Endothelial cell of umbilical vein (primary cell): ENCODE measurements at regions not wholly inside any gene's neighbourhood (a gene's known extent, or its start where the extent isn't known, plus 50 kb on each side); places are given as distances from the start of the nearest gene placed in this dataset.

Source experiments
- BruUV-seq: library from RNA; stranded (reverse); fragments of 400-500 nt; replicated peaks from 2 replicates; lab custom pipeline; 2021; lab: Mats Ljungman, UMichigan
- CTCF ChIA-PET: fragments of 300-600, 350-600 bp; sonication (Branson Sonifier 250); formaldehyde crosslinking; loops from one replicate; lab custom pipeline; 2021; ENCODE audit warnings: antibody characterized with exemption, inconsistent platforms; lab: Charles Lee
- POLR2A ChIA-PET: fragments of 300-600, 350-600 bp; sonication (Branson Sonifier 250); formaldehyde crosslinking; loops from one replicate; lab custom pipeline; 2021; ENCODE audit warnings: antibody characterized with exemption, inconsistent platforms; lab: Charles Lee
- DNase-seq: peaks from one replicate; pipeline ENCODE4 v3.0.0-alpha.2; 2011; ENCODE audit warnings: low read depth, low spot score
- FAIRE-seq: peaks from 2 replicates; lab custom pipeline; 2011; peaks lifted over from hg19 to GRCh38; lab: Jason Lieb, UNC
- H2AFZ ChIP-seq: 2 replicates; pipeline ENCODE4 v1.6.0; 2012; ENCODE audit warnings: low read depth, low read length, control low read depth, inconsistent platforms
- H3K27ac ChIP-seq: 2 replicates; pipeline ENCODE4 v1.5.1; 2011; ENCODE audit warnings: low read depth, mild to moderate bottlenecking, control low read depth, low read length, moderate library complexity; ENCODE audit not compliant: insufficient read depth
- H3K27me3 ChIP-seq, 2 experiments: 2 replicates each; pipeline versions ENCODE4 v1.6.0 to v1.6.1; 2011; ENCODE audit warnings: low read length in 2 of 2, mixed read lengths in 1 of 2; ENCODE audit not compliant: control insufficient read depth in 2 of 2, insufficient read depth in 2 of 2
- H3K36me3 ChIP-seq, 2 experiments: 2 replicates in 1 of 2; 3 replicates in 1 of 2; pipeline ENCODE4 v1.5.1; 2011; ENCODE audit warnings: low read length in 2 of 2, mild to moderate bottlenecking in 1 of 2, moderate library complexity in 1 of 2; ENCODE audit not compliant: control insufficient read depth in 2 of 2, insufficient read depth in 2 of 2; ENCODE audit errors: extremely low read depth in 1 of 2
- H3K4me1 ChIP-seq: 3 replicates; pipeline ENCODE4 v1.5.1; 2011; ENCODE audit warnings: mild to moderate bottlenecking, low read length; ENCODE audit not compliant: control insufficient read depth, insufficient read depth; ENCODE audit errors: extremely low read depth
- H3K4me2 ChIP-seq: 2 replicates; pipeline ENCODE4 v1.6.1; 2011; ENCODE audit warnings: low read length, control low read depth, mixed read lengths; ENCODE audit not compliant: insufficient read depth
- H3K4me3 ChIP-seq, 3 experiments: fragments of 200-600 bp in 1 of 3; sonication (generic), shearing (Covaris generic) in 1 of 3; replicated peaks in 1 of 3; 2 replicates each; pipeline ENCODE4 v1.5.1; 2011 to 2016; ENCODE audit warnings: control low read depth in 3 of 3, low read length in 3 of 3, mild to moderate bottlenecking in 2 of 3, inconsistent platforms in 1 of 3, low read depth in 1 of 3, moderate library complexity in 1 of 3; ENCODE audit not compliant: insufficient read depth in 1 of 3
- H3K79me2 ChIP-seq: 2 replicates; pipeline ENCODE4 v1.6.0; 2012; ENCODE audit warnings: low read length, inconsistent platforms; ENCODE audit not compliant: control insufficient read depth, insufficient read depth
- H3K9ac ChIP-seq: replicated peaks from 2 replicates; pipeline ENCODE3; 2011; ENCODE audit warnings: low read length, control low read depth; ENCODE audit not compliant: insufficient read depth; ENCODE audit errors: extremely low read depth
- H3K9me1 ChIP-seq: replicated peaks from 3 replicates; pipeline ENCODE4 v1.6.0; 2011; ENCODE audit warnings: mild to moderate bottlenecking, low read length; ENCODE audit not compliant: control insufficient read depth, insufficient read depth; ENCODE audit errors: extremely low read depth
- H3K9me3 ChIP-seq: replicated peaks from 2 replicates; pipeline ENCODE4 v1.5.1; 2012; ENCODE audit warnings: low read length, inconsistent platforms; ENCODE audit not compliant: control insufficient read depth, insufficient read depth
- H4K20me1 ChIP-seq: replicated peaks from 2 replicates; pipeline ENCODE3; 2011; ENCODE audit warnings: mild to moderate bottlenecking, low read length; ENCODE audit not compliant: control insufficient read depth, insufficient read depth; ENCODE audit errors: extremely low read depth
- EZH2 ChIP-seq: IDR thresholded peaks from 2 replicates; pipeline ENCODE4 v1.6.1; 2012; ENCODE audit warnings: borderline replicate concordance, low read depth, mild to moderate bottlenecking, moderate library complexity, low read length, inconsistent platforms; ENCODE audit not compliant: severe bottlenecking
- FOS ChIP-seq: IDR thresholded peaks from 2 replicates; pipeline ENCODE4 v1.6.1; 2011; ENCODE audit warnings: mild to moderate bottlenecking, low read length, moderate library complexity, borderline replicate concordance; ENCODE audit not compliant: insufficient read depth
- GATA2 ChIP-seq: IDR thresholded peaks from 2 replicates; pipeline ENCODE4 v1.7.0; 2011; ENCODE audit warnings: low read depth, mild to moderate bottlenecking, moderate library complexity, mixed read lengths, low read length; ENCODE audit not compliant: insufficient read length, insufficient read depth
- JUN ChIP-seq: IDR thresholded peaks from 2 replicates; pipeline ENCODE4 v1.6.1; 2011; ENCODE audit warnings: borderline replicate concordance, low read depth; ENCODE audit not compliant: insufficient read length, insufficient read depth
- MYC ChIP-seq: IDR thresholded peaks from one replicate; pipeline ENCODE4 v1.6.1; 2011; ENCODE audit warnings: mild to moderate bottlenecking, low read depth, low read length
- POLR2A ChIP-seq: IDR thresholded peaks from 2 replicates; pipeline ENCODE4 v1.6.1; 2012; ENCODE audit warnings: low read depth, mild to moderate bottlenecking, control low read depth, low read length
- POLR2AphosphoS5 ChIP-seq: IDR thresholded peaks from 2 replicates; pipeline ENCODE4 v1.6.1; 2012; ENCODE audit warnings: low read depth, mild to moderate bottlenecking, control low read depth, low read length, moderate library complexity; ENCODE audit not compliant: insufficient read depth
- dilution Hi-C: fragments of 300-500 bp; cut with MboI; formaldehyde crosslinking; loops from one replicate; pipeline ENCODE4 v1.15.0; 2019; ENCODE audit warnings: low sequenced_read_pairs; ENCODE audit not compliant: extremely low pct_ligation_motif_present
- intact Hi-C: fragments of 100-400 bp; cut with micrococcal nuclease; formaldehyde crosslinking; loops from one replicate; pipeline ENCODE4 v1.10.0; 2022
- TF ChIP-seq, protein P1 (sequence below), 2 donors: IDR thresholded peaks; 1 replicate in 1 of 2; 2 replicates in 1 of 2; pipeline ENCODE4 v1.5.1; 2011; ENCODE audit warnings: low read length in 2 of 2, mild to moderate bottlenecking in 2 of 2, moderate library complexity in 2 of 2, control low read depth in 1 of 2, inconsistent platforms in 1 of 2, low read depth in 1 of 2; ENCODE audit not compliant: insufficient read depth in 1 of 2; ENCODE audit errors: extremely low read depth in 1 of 2
- TF ChIP-seq, protein P2 (sequence below): IDR thresholded peaks from 2 replicates; pipeline ENCODE4 v1.6.1; 2011; ENCODE audit not compliant: insufficient read depth, insufficient read length

DNA sequence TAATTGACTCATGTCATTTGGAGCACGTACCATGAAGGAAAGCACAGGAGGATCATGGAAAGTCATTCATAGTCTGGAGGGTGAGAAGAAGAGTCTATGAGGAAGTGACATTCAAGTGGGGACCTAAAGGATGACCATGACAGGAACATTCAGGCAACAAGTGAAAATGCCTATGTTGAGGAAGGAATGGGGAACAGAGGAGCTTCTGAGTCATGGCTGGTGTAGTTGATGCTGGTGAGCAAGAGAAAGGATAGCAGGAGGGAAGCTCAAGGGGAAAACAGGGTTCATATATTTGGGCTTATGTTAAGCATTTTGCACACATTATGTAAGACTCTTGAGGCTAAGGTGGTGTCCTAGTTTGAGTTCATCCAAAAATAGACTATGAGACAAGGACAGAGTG is 318.6 kb downstream of the HNRNPD start:
- FAIRE-seq (no peak), DNase-seq (no peak)
- no TSS peak for BruUV-seq
- Histone ChIP-seq H3K27me3 (no peaks in the 10 kb centered on the region), H3K9me3 (no peaks in the 10 kb centered on the region), H4K20me1 (no peaks in the 10 kb centered on the region), H3K4me1 (no peaks in the 10 kb centered on the region), H3K9ac (no peak overlapping the region), H3K9me1 (no peaks in the 10 kb centered on the region), H3K79me2 (no peaks in the 10 kb centered on the region), H2AFZ (no peak overlapping the region), H3K36me3 (no peaks in the 10 kb centered on the region), H3K4me2 (no peak overlapping the region), H3K4me3 (no peak overlapping the region), H3K27ac (no peak overlapping the region)
- TF ChIP-seq, protein P1, sequence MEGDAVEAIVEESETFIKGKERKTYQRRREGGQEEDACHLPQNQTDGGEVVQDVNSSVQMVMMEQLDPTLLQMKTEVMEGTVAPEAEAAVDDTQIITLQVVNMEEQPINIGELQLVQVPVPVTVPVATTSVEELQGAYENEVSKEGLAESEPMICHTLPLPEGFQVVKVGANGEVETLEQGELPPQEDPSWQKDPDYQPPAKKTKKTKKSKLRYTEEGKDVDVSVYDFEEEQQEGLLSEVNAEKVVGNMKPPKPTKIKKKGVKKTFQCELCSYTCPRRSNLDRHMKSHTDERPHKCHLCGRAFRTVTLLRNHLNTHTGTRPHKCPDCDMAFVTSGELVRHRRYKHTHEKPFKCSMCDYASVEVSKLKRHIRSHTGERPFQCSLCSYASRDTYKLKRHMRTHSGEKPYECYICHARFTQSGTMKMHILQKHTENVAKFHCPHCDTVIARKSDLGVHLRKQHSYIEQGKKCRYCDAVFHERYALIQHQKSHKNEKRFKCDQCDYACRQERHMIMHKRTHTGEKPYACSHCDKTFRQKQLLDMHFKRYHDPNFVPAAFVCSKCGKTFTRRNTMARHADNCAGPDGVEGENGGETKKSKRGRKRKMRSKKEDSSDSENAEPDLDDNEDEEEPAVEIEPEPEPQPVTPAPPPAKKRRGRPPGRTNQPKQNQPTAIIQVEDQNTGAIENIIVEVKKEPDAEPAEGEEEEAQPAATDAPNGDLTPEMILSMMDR (IDR thresholded peaks at IDR 0.05; ENCODE audit: extremely low read depth in 1 of 2, insufficient read depth in 1 of 2, low read depth in 1 of 2, low read length in 2 of 2), result no peak
- TF ChIP-seq POLR2A, result no peak
- no peak for TF ChIP-seq GATA2
- no peak for TF ChIP-seq JUN
- no peak for TF ChIP-seq MYC
- no peak for TF ChIP-seq EZH2
- no peak for TF ChIP-seq FOS
- TF ChIP-seq POLR2AphosphoS5, result no peak
- TF ChIP-seq, protein P2, sequence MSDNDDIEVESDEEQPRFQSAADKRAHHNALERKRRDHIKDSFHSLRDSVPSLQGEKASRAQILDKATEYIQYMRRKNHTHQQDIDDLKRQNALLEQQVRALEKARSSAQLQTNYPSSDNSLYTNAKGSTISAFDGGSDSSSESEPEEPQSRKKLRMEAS, result no peak
- dilution Hi-C loops, result no loop called here
- POLR2A ChIA-PET, result no interaction called here
- CTCF ChIA-PET, result no interaction called here
- intact Hi-C loops, result no loop called here
